A549 (cell line): ENCODE measurements at regions not wholly inside any gene's neighbourhood (a gene's known extent, or its start where the extent isn't known, plus 50 kb on each side); places are given as distances from the start of the nearest gene placed in this dataset.

Source experiments
- ATAC-seq, 2 experiments: fragments of 200-7000 bp in 1 of 2; fragments of >200 bp in 1 of 2; cut with Nextera tagmentation in 1 of 2; cut with Tn5 transposase in 1 of 2; 3 replicates each; pipeline versions ENCODE4 v1.8.0 to v1.9.1; 2018 to 2020; ENCODE audit warnings: mild to moderate bottlenecking in 1 of 2, moderate library complexity in 1 of 2
- CTCF ChIA-PET: fragments of 300-600 bp; sonication (Branson Sonifier 250); formaldehyde crosslinking; extraction: SDS; loops from one replicate; lab custom pipeline; 2021; ENCODE audit warnings: antibody characterized with exemption, inconsistent platforms; lab: Yijun Ruan, JAX
- POLR2A ChIA-PET: fragments of 350-600 bp; formaldehyde crosslinking; extraction: SDS; loops from one replicate; lab custom pipeline; 2021; ENCODE audit warnings: antibody characterized with exemption, inconsistent platforms; lab: Yijun Ruan, JAX
- DNase-seq, 2 experiments: peaks; one replicate each; pipeline versions ENCODE4 v3.0.0 to v3.0.0-alpha.2; 2011 to 2016; ENCODE audit warnings: low read depth in 1 of 2, low spot score in 1 of 2
- FAIRE-seq: peaks from 2 replicates; lab custom pipeline; 2011; peaks lifted over from hg19 to GRCh38; lab: Jason Lieb, UNC
- H3K27ac ChIP-seq, 2 experiments: fragments of >200 bp; sonication (Bioruptor Twin); formaldehyde crosslinking; 3 replicates each; pipeline ENCODE4 v1.5.1; 2016 to 2017
- H3K4me1 ChIP-seq: fragments of >200 bp; sonication (Bioruptor Twin); formaldehyde crosslinking; 3 replicates; pipeline ENCODE4 v1.6.1; 2016
- H3K4me2 ChIP-seq: fragments of >200 bp; sonication (Bioruptor Twin); formaldehyde crosslinking; 3 replicates; pipeline ENCODE4 v1.6.1; 2016
- H3K4me3 ChIP-seq: fragments of >200 bp; sonication (Bioruptor Twin); formaldehyde crosslinking; 3 replicates; pipeline ENCODE4 v1.5.1; 2016
- H3K9me3 ChIP-seq: fragments of >200 bp; sonication (Bioruptor Twin); formaldehyde crosslinking; 3 replicates; pipeline ENCODE4 v1.6.1; 2016
- BHLHE40 ChIP-seq: IDR thresholded peaks from 2 replicates; pipeline ENCODE4 v1.6.1; 2012; ENCODE audit warnings: low read depth, low read length, inconsistent platforms
- CHD2 ChIP-seq: fragments of 150-350 bp; IDR thresholded peaks from 2 replicates; pipeline ENCODE4 v1.6.1; 2014; ENCODE audit warnings: low read length; ENCODE audit not compliant: partially characterized antibody
- CHD4 ChIP-seq: fragments of 200-600 bp; sonication (generic); IDR thresholded peaks from 2 replicates; pipeline ENCODE4 v1.6.1; 2016; ENCODE audit warnings: antibody characterized with exemption, mild to moderate bottlenecking, borderline replicate concordance
- CTCF ChIP-seq: fragments of >200 bp; sonication (Bioruptor Twin); formaldehyde crosslinking; IDR thresholded peaks from 3 replicates; pipeline ENCODE4 v1.5.1; 2016
- EHF ChIP-seq: fragments of 250-450 bp; sonication (Bioruptor Pico); IDR thresholded peaks from 2 replicates; pipeline ENCODE4 v1.5.0; 2020; ENCODE audit warnings: mild to moderate bottlenecking
- FOSB ChIP-seq: fragments of 250-450 bp; sonication (Bioruptor Pico); IDR thresholded peaks from 2 replicates; pipeline ENCODE4 v1.5.0; 2020; ENCODE audit warnings: mild to moderate bottlenecking, moderate library complexity
- FOSL2 ChIP-seq, 2 experiments: fragments of 450-650 bp in 1 of 2; fragments of >200 bp in 1 of 2; sonication (Bioruptor Twin) in 1 of 2; formaldehyde crosslinking; IDR thresholded peaks; 2 replicates each; pipeline versions ENCODE4 v1.5.0 to v1.6.1; 2016 to 2020; ENCODE audit warnings: mild to moderate bottlenecking in 1 of 2, moderate library complexity in 1 of 2
- FOXS1 ChIP-seq: fragments of 250-450 bp; sonication (Bioruptor Pico); IDR thresholded peaks from 2 replicates; pipeline ENCODE4 v1.5.0; 2020; ENCODE audit warnings: mild to moderate bottlenecking, moderate library complexity
- GATA3 ChIP-seq: IDR thresholded peaks from 2 replicates; pipeline ENCODE4 v1.6.1; 2012; ENCODE audit warnings: borderline replicate concordance
- HDAC2 ChIP-seq: fragments of 200-600 bp; sonication (generic); IDR thresholded peaks from 2 replicates; pipeline ENCODE4 v1.6.1; 2016
- HEYL ChIP-seq: fragments of 250-450 bp; sonication (Bioruptor Pico); IDR thresholded peaks from 2 replicates; pipeline ENCODE4 v1.8.0; 2021; ENCODE audit warnings: mild to moderate bottlenecking, moderate library complexity
- HMGXB4 ChIP-seq: fragments of 250-450 bp; sonication (Bioruptor Pico); IDR thresholded peaks from 2 replicates; pipeline ENCODE4 v1.5.0; 2021; ENCODE audit warnings: mild to moderate bottlenecking, moderate library complexity, borderline replicate concordance
- HOXA7 ChIP-seq: fragments of 250-450 bp; sonication (Bioruptor Pico); IDR thresholded peaks from 2 replicates; pipeline ENCODE4 v1.5.0; 2020; ENCODE audit warnings: mild to moderate bottlenecking, moderate library complexity
- HOXB13 ChIP-seq: fragments of 250-450 bp; sonication (Bioruptor Pico); IDR thresholded peaks from 2 replicates; pipeline ENCODE4 v1.5.0; 2020; ENCODE audit warnings: low read depth, mild to moderate bottlenecking, moderate library complexity
- KDM5A ChIP-seq: fragments of 200-600 bp; sonication (generic); IDR thresholded peaks from 2 replicates; pipeline ENCODE4 v1.6.1; 2016; ENCODE audit warnings: antibody characterized with exemption, mild to moderate bottlenecking
- RNF2 ChIP-seq: fragments of 200-600 bp; sonication (generic); IDR thresholded peaks from 2 replicates; pipeline ENCODE4 v1.6.1; 2016; ENCODE audit warnings: low read depth, mild to moderate bottlenecking, antibody characterized with exemption, moderate library complexity, borderline replicate concordance
- SMC3 ChIP-seq: fragments of >200 bp; sonication (Bioruptor Twin); formaldehyde crosslinking; IDR thresholded peaks from 3 replicates; pipeline ENCODE4 v1.6.1; 2018; ENCODE audit warnings: inconsistent platforms
- TFCP2L1 ChIP-seq: fragments of 250-450 bp; sonication (Bioruptor Pico); IDR thresholded peaks from 2 replicates; pipeline ENCODE4 v1.5.0; 2021; ENCODE audit warnings: mild to moderate bottlenecking
- ZC3H11A ChIP-seq: fragments of 450-650 bp; IDR thresholded peaks from 2 replicates; pipeline ENCODE4 v1.6.1; 2014; ENCODE audit warnings: antibody characterized with exemption, mild to moderate bottlenecking
- ZNF302 ChIP-seq: fragments of 250-450 bp; sonication (Bioruptor Pico); IDR thresholded peaks from 2 replicates; pipeline ENCODE4 v1.9.0; 2021; ENCODE audit warnings: inconsistent platforms, mild to moderate bottlenecking, moderate library complexity
- ZSCAN20 ChIP-seq: fragments of 250-450 bp; sonication (Bioruptor Pico); IDR thresholded peaks from 2 replicates; pipeline ENCODE4 v1.8.0; 2022; ENCODE audit warnings: mild to moderate bottlenecking, moderate library complexity
- WGBS: methylation state at CpG from one replicate; pipeline ENCODE4 v1.1.6; 2017; ENCODE audit errors: missing lambda C conversion rate; 5-methylcytosine and 5-hydroxymethylcytosine counted together
- TF ChIP-seq, protein P1 (sequence below): fragments of >200 bp; sonication (Bioruptor Twin); formaldehyde crosslinking; IDR thresholded peaks from 2 replicates; pipeline ENCODE4 v1.6.1; 2016
- TF ChIP-seq, protein P2 (sequence below): IDR thresholded peaks from 2 replicates; pipeline ENCODE4 v1.6.1; 2012; ENCODE audit warnings: low read depth, borderline replicate concordance

GRCh38 chr2:43162511-43162776 is 64.0 kb downstream of the ZFP36L2 start:
- Histone ChIP-seq H3K4me1 (peaks cover 72% of the 10 kb centered on the region), H3K9me3 (no peaks in the 10 kb centered on the region), H3K27ac (peak overlapping the region; percentile 67 to 95), H3K4me3 (no peak overlapping the region), H3K4me2 (peak overlapping the region; percentile 62)
- POLR2A ChIA-PET, result no interaction called here
- no peak for DNase-seq
- no peak for TF ChIP-seq CTCF
- no peak for TF ChIP-seq SMC3
- no peak for TF ChIP-seq CHD4
- no peak for TF ChIP-seq FOSL2 (IDR thresholded peaks at IDR 0.05)
- TF ChIP-seq FOSL2 (CRISPR knock-in tag; IDR thresholded peaks at IDR 0.05), result no peak
- no peak for TF ChIP-seq HEYL (CRISPR knock-in tag)
- TF ChIP-seq, protein P1, sequence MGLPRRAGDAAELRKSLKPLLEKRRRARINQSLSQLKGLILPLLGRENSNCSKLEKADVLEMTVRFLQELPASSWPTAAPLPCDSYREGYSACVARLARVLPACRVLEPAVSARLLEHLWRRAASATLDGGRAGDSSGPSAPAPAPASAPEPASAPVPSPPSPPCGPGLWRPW, result no peak
- no peak for TF ChIP-seq ZNF302
- TF ChIP-seq EHF (CRISPR knock-in tag), result no peak
- no peak for TF ChIP-seq HMGXB4 (CRISPR knock-in tag)
- no peak for TF ChIP-seq TFCP2L1 (CRISPR knock-in tag)
- TF ChIP-seq RNF2, result no peak
- TF ChIP-seq BHLHE40, result no peak
- 91% methylated on average over 4 of the region's 4 CpGs for WGBS
- FAIRE-seq, result no peak
- ATAC-seq, result no peak
- CTCF ChIA-PET, result interaction anchor here (0.7 to 2.4 kb wide), 7 partner anchors 14 to 188 kb away, joined by 3 to 11 read pairs (median 6); no protein-coding TSS in a partner anchor

DNA sequence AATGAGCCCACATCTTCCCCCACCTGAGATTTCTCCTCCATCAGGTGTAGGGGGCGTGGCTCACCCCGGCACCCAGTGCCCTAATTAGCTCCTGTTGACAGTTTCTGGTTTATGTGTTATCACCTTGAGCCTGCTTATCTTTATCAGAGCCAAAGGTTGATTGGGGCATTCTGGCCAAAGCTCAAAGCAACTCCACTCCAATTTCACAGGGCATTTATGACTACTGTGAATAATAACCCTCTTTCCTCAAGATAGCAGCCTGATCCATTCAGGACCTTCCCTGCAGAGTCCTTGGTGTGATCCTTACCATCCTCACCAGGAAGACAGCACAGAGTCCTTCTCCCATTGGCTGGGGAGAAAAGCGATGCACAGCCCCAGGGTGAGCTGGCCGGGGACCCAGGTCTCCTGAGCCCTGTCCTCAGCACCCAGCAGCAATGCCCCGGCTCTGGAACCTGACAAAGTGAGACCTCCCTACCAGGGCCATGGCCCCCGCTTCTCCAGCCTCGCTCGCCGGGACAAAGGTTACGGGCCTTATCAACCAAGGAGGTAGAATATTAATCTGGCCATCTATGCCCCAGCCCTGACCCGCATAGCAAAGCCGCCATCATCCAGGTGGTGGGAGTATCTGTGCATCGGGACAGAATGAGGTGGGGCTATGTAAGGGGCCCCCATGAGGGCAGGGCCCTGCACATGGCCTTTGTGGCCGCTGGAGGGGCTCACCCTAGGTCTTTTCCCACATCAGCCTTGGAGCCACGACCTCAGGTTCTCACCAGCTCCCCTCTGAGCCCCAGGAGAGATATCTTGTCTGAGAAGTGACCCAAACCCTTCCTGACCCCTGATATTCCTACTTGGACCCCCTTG is 64.5 kb downstream of the ZFP36L2 start:
- no peak for TF ChIP-seq ZSCAN20 (CRISPR knock-in tag)
- TF ChIP-seq HOXB13 (CRISPR knock-in tag), result no peak
- TF ChIP-seq ZC3H11A, result no peak
- TF ChIP-seq GATA3, result no peak
- POLR2A ChIA-PET, result no interaction called here
- DNase-seq (no peak), FAIRE-seq (no peak), ATAC-seq (no peak)
- Histone ChIP-seq H3K9me3 (no peaks in the 10 kb centered on the region), H3K27ac (peak overlapping the region; percentile 67 to 95), H3K4me1 (peaks cover 72% of the 10 kb centered on the region), H3K4me2 (peak overlapping the region; percentile 62), H3K4me3 (no peak overlapping the region)
- CTCF ChIA-PET, result interaction anchor here (0.7 to 2.4 kb wide), 11 partner anchors 13 to 214 kb away, joined by 3 to 11 read pairs (median 4); no protein-coding TSS in a partner anchor
- 79% methylated on average over 15 of the region's 15 CpGs for WGBS

GRCh38 chr2:43160778-43161177 is 65.6 kb downstream of the ZFP36L2 start:
- Histone ChIP-seq H3K9me3 (no peaks in the 10 kb centered on the region), H3K4me1 (peaks cover 74% of the 10 kb centered on the region), H3K27ac (peak overlapping the region; percentile 89 to 95), H3K4me2 (no peak overlapping the region), H3K4me3 (no peak overlapping the region)
- TF ChIP-seq KDM5A (no peak), HMGXB4 (CRISPR knock-in tag) (no peak), FOSB (CRISPR knock-in tag) (no peak), FOXS1 (CRISPR knock-in tag) (no peak), HOXA7 (CRISPR knock-in tag) (no peak), ZSCAN20 (CRISPR knock-in tag) (no peak), CHD2 (no peak), HDAC2 (no peak), ZC3H11A (no peak)
- TF ChIP-seq, protein P2, sequence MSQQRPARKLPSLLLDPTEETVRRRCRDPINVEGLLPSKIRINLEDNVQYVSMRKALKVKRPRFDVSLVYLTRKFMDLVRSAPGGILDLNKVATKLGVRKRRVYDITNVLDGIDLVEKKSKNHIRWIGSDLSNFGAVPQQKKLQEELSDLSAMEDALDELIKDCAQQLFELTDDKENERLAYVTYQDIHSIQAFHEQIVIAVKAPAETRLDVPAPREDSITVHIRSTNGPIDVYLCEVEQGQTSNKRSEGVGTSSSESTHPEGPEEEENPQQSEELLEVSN, result no peak
- CTCF ChIA-PET, result interaction anchor here (0.7 to 2.2 kb wide), 12 partner anchors 9 to 333 kb away, joined by 3 to 6 read pairs (median 4); no protein-coding TSS in a partner anchor
- ATAC-seq (no peak), DNase-seq (no peak), FAIRE-seq (no peak)
- 80% methylated on average over 5 of the region's 5 CpGs for WGBS
- POLR2A ChIA-PET, result no interaction called here
